ENCODE measurements at regions not wholly inside any gene's neighbourhood (a gene's known extent, or its start where the extent isn't known, plus 50 kb on each side); places are given as distances from the start of the nearest gene placed in this dataset.

- H3K27ac ChIP-seq (ENCODE audit: low read depth, low read length): no peak overlapping the region
- no peaks in the 10 kb centered on the region for H3K36me3 ChIP-seq (ENCODE audit: control insufficient read depth, low read length)
- no peaks in the 10 kb centered on the region for H3K27me3 ChIP-seq (ENCODE audit: control insufficient read depth, low read length)
- H4K20me1 ChIP-seq (ENCODE audit: control insufficient read depth, insufficient read depth, low read depth, low read length): no peaks in the 10 kb centered on the region
- H3K4me2 ChIP-seq (ENCODE audit: low read length): no peak overlapping the region
- no peaks in the 10 kb centered on the region for H3K9me2 ChIP-seq (replicated peaks; ENCODE audit: control insufficient read depth, low read length)
- no peak overlapping the region for H3K4me3 ChIP-seq (ENCODE audit: low read length)
- no peaks in the 10 kb centered on the region for H3K9me3 ChIP-seq (ENCODE audit: control insufficient read depth, insufficient read depth, low read length)
- no peaks in the 10 kb centered on the region for H3F3A ChIP-seq (ENCODE audit: control insufficient read depth, insufficient read depth)
- H3K4me1 ChIP-seq (ENCODE audit: control insufficient read depth, low read length): no peaks in the 10 kb centered on the region
- TF ChIP-seq EZH2phosphoT487 (IDR thresholded peaks at IDR 0.05; ENCODE audit: borderline replicate concordance, low read length): no peak
- no peak for TF ChIP-seq CTCF (IDR thresholded peaks at IDR 0.05; ENCODE audit: low read depth, low read length, poor library complexity, severe bottlenecking)
- H3K79me2 ChIP-seq (ENCODE audit: control insufficient read depth, low read length): no peaks in the 10 kb centered on the region
Observed at GRCh38 chr9:111179577-111179976, 141.3 kb upstream of the LPAR1 start.

GRCh38 chr9:111178331-111179055 is 140.2 kb upstream of the LPAR1 start:
- no peaks in the 10 kb centered on the region for H3K79me2 ChIP-seq (ENCODE audit: control insufficient read depth, low read length)
- no peaks in the 10 kb centered on the region for H3K27me3 ChIP-seq (ENCODE audit: control insufficient read depth, low read length)
- no peaks in the 10 kb centered on the region for H3K9me3 ChIP-seq (ENCODE audit: control insufficient read depth, insufficient read depth, low read length)
- no peak overlapping the region for H3K4me2 ChIP-seq (ENCODE audit: low read length)
- no peaks in the 10 kb centered on the region for H3K4me1 ChIP-seq (ENCODE audit: control insufficient read depth, low read length)
- H3K9me2 ChIP-seq (replicated peaks; ENCODE audit: control insufficient read depth, low read length): no peaks in the 10 kb centered on the region
- H3K27ac ChIP-seq (ENCODE audit: low read depth, low read length): no peak overlapping the region
- TF ChIP-seq EZH2phosphoT487 (IDR thresholded peaks at IDR 0.05; ENCODE audit: borderline replicate concordance, low read length) (no peak), CTCF (IDR thresholded peaks at IDR 0.05; ENCODE audit: low read depth, low read length, poor library complexity, severe bottlenecking) (no peak)
- H3F3A ChIP-seq (ENCODE audit: control insufficient read depth, insufficient read depth): no peaks in the 10 kb centered on the region
- H3K36me3 ChIP-seq (ENCODE audit: control insufficient read depth, low read length): no peaks in the 10 kb centered on the region
- H3K4me3 ChIP-seq (ENCODE audit: low read length): no peak overlapping the region
- no peaks in the 10 kb centered on the region for H4K20me1 ChIP-seq (ENCODE audit: control insufficient read depth, insufficient read depth, low read depth, low read length)

GRCh38 chr9:111176511-111176910 is 138.2 kb upstream of the LPAR1 start:
- no peak overlapping the region for H3K27ac ChIP-seq (ENCODE audit: low read depth, low read length)
- H3K36me3 ChIP-seq (ENCODE audit: control insufficient read depth, low read length): no peaks in the 10 kb centered on the region
- no peaks in the 10 kb centered on the region for H3F3A ChIP-seq (ENCODE audit: control insufficient read depth, insufficient read depth)
- no peaks in the 10 kb centered on the region for H3K4me1 ChIP-seq (ENCODE audit: control insufficient read depth, low read length)
- no peaks in the 10 kb centered on the region for H3K79me2 ChIP-seq (ENCODE audit: control insufficient read depth, low read length)
- H3K9me3 ChIP-seq (ENCODE audit: control insufficient read depth, insufficient read depth, low read length): no peaks in the 10 kb centered on the region
- no peaks in the 10 kb centered on the region for H3K27me3 ChIP-seq (ENCODE audit: control insufficient read depth, low read length)
- H3K4me2 ChIP-seq (ENCODE audit: low read length): no peak overlapping the region
- H3K9me2 ChIP-seq (replicated peaks; ENCODE audit: control insufficient read depth, low read length): no peaks in the 10 kb centered on the region
- TF ChIP-seq CTCF (IDR thresholded peaks at IDR 0.05; ENCODE audit: low read depth, low read length, poor library complexity, severe bottlenecking) (no peak), EZH2phosphoT487 (IDR thresholded peaks at IDR 0.05; ENCODE audit: borderline replicate concordance, low read length) (no peak)
- no peak overlapping the region for H3K4me3 ChIP-seq (ENCODE audit: low read length)
- no peaks in the 10 kb centered on the region for H4K20me1 ChIP-seq (ENCODE audit: control insufficient read depth, insufficient read depth, low read depth, low read length)
